Astrocyte (in vitro differentiated cells and primary cell): ENCODE measurements at regions not wholly inside any gene's neighbourhood (a gene's known extent, or its start where the extent isn't known, plus 50 kb on each side); places are given as distances from the start of the nearest gene placed in this dataset.

Experiments
- EZH2 ChIP-seq: IDR thresholded peaks from 2 replicates; pipeline ENCODE4 v1.6.1; 2012; ENCODE audit warnings: mild to moderate bottlenecking, low read length, inconsistent platforms; ENCODE audit not compliant: insufficient read depth
- TF ChIP-seq, protein P1 (sequence below): IDR thresholded peaks from 2 replicates; pipeline ENCODE4 v1.5.1; 2011; ENCODE audit warnings: low read depth, mild to moderate bottlenecking, inconsistent platforms, low read length, moderate library complexity; ENCODE audit not compliant: insufficient read depth

DNA sequence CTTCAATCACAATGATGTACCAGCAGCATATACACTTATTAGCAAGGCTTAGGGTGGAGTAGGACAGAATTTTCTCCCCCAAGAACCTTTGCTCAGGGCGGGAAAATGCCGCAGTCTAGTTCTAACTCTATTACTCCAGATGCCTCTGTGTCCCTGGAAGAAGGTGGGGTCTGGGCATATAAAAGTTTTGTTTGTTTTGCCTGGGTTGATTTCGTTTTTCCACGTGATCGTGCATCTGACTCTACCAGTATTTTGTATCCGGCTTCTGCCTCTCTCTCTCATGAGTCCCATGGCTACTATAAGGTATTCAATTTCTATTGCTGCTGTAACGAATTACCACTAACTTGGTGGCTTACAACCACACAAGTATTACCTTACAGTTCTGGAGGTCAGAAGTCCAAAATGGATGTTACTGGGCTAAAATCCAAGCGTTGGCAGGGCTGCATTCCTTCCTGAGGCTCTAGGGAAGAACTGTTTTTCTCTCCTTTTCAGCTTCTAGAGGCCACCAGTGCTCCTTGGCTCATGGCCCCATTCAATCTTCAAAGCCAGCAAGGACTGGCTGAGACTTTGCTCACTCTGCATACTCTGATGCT, 181.2 kb upstream of the PRSS58 start:
- no peak for TF ChIP-seq EZH2
- TF ChIP-seq, protein P1, sequence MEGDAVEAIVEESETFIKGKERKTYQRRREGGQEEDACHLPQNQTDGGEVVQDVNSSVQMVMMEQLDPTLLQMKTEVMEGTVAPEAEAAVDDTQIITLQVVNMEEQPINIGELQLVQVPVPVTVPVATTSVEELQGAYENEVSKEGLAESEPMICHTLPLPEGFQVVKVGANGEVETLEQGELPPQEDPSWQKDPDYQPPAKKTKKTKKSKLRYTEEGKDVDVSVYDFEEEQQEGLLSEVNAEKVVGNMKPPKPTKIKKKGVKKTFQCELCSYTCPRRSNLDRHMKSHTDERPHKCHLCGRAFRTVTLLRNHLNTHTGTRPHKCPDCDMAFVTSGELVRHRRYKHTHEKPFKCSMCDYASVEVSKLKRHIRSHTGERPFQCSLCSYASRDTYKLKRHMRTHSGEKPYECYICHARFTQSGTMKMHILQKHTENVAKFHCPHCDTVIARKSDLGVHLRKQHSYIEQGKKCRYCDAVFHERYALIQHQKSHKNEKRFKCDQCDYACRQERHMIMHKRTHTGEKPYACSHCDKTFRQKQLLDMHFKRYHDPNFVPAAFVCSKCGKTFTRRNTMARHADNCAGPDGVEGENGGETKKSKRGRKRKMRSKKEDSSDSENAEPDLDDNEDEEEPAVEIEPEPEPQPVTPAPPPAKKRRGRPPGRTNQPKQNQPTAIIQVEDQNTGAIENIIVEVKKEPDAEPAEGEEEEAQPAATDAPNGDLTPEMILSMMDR: no peak
